Stimulated activated CD8-positive, alpha-beta memory T cell treated with anti-CD3 and anti-CD28 coated beads, Interleukin-2, amount 100 ng/mL, for 48 hours (primary cell): ENCODE measurements at regions not wholly inside any gene's neighbourhood (a gene's known extent, or its start where the extent isn't known, plus 50 kb on each side); places are given as distances from the start of the nearest gene placed in this dataset.
"Not testable (repeated sequence)": the region's sequence is repeated elsewhere in the genome, so short reads cannot be mapped to it uniquely, and the experiment has no call there.

ENCODE experiments used
- DNase-seq, 2 donors: peaks; one replicate each; pipeline ENCODE4 v3.0.0-alpha.2; 2020; ENCODE audit warnings: low read depth in 2 of 2

DNA sequence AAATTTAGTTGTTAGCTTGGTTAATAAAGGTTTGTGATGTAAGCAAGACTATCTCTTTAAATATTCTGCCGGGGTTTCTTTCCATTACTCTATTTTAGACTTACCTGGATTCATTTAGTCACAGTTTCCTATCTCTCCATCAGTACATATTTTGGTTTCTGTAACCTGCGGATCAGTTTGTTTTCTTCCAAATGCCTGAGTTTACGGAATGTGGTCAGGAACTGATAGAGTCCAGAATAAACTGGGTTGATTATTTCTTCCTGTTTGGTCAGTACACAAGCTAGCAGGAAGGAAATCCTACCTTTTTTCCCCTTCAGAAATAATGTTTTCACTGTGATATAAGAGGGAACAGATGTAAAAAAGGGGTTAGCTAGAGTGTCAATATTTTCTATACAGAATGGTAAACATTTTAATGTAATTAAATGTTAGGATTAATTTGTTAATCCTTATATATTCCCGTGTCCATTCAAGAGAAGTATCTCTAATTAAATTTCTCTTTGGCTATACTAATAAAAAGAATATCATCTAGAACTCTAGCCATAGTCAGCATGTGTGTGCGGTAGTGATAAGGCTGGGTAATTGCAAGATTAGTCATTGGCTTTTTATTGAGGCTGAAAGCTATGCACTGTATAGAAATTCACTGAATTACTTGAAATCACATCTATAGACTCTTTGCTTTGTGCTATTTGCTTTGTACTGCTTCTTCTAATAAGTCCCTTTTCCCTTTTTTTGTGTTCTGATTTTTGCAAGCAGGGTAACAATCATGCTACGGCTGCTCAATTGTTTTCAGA, 144.7 kb upstream of the ADGRL4 start:
- DNase-seq, result no peak

DNA sequence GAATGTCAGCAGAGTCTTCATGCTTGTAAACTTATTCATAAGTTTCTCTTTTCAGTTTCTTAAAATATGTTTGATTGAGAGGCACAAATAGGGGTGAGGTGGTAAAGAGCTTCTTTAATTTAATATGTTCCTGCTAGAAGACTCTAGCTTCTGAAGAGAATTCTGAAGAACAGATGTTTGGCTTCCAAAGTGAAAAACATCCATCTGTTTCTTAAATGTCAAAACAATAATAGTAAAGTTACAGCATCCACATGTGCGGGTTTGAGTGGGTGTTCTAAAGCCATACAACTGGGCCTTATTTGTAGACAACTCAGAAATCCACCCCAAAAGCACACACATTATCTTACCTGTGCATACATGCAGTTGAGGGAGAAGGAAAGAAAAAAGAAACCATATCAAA, 144.0 kb upstream of the ADGRL4 start:
- no peak for DNase-seq

DNA sequence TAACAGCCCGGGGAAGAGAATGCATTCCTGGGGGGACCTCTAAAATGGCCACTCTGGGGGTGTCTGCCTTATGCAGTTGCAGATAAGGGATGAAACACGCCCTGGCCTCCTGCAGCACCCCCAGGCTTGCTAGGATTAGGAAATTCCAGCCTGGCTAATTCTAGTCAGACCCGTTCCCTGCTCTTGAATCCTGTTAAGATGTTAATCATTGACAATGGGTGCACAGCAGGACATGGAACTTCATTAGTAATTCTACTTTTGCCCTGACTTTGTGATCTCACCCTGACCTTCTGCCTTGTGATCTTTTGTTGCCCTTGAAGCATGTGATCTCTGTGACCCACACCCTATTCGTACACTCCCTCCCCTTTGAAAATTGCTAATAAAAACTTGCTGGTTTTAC, 131.7 kb upstream of the ADGRL4 start:
- DNase-seq, result not testable (repeated sequence)

DNA sequence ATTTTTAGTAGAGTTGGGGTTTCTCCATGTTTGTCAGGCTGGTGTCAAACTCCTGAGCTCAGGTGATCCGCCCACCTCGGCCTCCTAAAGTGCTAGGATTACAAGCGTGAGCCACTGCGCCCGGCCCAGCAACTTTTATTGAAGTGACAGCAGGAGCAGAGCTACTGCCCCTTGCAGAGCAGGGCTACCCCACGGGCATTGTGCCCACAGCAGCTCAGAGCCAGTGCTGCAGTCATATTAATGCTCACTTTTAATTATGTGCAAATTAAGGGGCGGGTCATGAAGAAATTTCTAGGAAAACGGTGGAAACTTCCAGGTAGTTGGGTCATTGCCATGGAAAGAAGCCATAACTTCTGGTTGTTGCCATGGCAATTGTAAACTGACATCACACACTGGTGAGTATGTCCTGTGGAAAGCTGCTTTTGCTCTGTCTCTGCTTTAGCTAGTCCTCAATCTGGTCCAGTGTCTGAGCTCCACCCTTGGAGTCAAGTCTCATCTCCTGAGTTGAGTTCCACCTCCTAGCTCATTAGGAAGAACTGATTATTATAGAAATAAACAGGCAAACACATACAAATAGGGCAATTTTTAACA, 127.3 kb upstream of the ADGRL4 start:
- DNase-seq, result no peak

DNA sequence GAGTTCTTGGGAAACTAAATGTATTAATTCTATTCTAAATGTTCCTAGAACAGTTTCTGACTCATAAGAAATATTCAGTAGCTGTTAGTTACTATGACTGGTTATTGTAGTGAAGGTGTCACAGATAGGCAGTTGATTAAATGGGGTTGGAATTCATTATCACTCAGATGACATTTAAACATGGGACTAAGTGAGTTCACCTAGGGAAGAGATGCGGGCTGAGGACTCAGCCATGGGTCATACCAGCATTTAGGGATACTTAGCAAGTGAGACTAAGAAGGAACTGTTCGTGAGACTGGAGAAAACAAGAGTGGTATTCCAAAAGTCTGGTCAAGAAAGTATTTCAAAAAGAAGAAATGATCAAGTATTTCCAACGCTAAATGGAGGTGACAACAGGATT, 125.1 kb upstream of the ADGRL4 start:
- no peak for DNase-seq

DNA sequence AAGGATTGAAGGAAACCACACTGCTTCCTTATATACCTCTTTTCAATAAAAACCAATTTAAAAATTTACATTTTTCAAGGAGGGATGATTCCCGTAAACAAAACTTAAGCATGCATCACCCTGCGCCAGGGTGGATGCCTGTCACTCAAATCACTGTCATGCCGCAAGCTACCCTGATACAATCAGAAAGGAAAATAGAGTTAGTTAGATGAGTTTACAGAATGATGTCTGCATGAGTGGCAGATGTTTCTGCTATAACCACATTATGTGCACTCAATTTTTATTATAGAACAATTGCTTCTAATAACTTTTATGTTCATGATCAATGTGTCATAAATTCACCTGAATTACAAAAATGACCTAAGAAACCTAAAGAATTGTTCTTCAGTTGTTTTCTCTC, 123.4 kb upstream of the ADGRL4 start:
- no peak for DNase-seq

DNA sequence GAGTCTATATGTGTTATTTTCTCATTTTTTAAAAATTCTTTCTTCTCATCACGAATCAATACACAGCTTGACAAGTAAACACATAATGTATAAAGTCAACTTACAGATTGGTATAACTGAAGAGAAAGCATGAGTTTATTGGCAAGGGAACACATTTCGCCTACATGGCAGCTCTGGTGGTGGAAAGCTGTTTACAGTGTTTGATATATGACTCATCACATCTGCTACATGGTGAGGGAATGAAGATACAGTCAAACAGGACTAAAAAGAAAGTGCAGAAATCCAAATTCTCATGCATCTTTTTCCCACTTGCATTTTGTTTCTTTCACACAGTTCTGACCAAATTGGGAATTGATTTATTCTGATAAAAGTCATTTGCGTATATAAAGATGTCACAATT, 122.2 kb upstream of the ADGRL4 start:
- no peak for DNase-seq

DNA sequence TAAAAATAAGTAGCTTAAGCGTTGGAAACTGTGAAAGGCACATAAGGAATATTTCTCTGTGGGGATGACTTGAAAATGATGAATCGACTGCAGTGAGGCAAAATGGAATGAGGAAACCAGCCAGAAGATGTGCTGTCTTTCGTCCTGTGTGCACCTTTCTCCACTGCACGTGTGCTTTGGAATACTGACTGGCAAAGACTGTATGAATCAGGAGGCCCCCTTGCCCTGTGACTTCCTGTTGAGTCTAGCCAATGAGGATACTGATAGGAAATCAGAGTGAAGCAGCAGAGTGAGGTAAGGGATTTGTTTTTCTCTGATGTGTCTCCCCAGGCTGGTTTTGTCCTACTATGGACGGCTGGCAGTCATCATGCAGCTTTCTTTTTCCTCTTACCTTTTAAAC, 118.2 kb upstream of the ADGRL4 start:
- DNase-seq, result no peak

DNA sequence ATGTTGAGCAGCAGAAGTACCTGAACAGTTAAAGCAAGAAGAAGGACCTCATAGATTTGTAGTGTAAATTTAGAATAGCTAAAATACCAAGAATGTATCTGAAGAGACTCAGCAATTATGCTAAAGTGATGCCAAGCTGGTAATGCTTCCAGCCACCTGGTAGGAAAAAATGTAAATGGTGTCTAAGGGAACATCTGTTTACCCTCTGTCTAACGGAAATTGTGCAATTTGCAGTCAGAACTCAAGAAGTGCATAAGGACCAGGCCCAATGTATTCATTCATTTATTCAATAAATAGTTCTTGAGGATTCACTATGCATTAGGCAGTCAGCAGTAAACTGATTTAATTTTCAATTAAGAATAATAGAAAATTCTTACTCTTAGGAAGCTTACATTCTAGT, 116.0 kb upstream of the ADGRL4 start:
- DNase-seq, result no peak

DNA sequence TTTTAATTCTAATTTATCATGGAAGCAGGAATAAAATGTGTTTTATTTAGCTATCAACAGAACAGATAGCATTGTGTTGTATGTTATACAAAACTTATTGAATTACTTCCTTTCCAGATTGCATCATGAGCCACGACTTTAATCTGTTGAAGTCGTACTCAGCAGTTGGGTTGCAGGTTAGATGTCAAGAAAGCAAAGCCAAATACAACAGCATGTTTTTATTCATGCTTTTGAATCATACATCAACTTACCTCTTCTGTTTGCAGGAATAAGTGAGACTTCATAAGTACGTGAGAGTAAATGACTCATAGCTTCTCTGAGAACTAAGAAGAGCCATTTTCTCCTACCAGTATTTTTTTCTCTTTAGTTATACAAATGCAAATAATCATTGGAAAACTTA, 110.8 kb upstream of the ADGRL4 start:
- no peak for DNase-seq

DNA sequence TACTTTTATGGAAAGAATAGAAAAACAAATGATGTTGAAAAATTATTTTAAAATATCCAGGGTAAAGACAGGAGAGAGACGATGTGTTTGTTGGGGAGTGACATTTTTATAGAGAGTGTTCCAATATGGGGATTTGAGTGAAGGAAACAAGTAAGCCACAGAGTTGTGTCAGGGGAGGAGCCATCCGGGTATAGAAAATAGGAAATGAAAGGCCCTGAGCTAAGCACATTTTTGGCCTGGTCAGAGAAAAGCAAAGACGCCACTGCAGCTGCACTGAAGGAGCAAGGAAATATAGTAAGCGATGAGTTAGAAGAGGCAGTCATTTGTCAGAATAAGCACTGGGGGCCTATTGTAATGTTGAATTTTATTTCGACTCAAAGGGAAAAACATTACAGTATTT, 107.3 kb upstream of the ADGRL4 start:
- DNase-seq, result no peak

DNA sequence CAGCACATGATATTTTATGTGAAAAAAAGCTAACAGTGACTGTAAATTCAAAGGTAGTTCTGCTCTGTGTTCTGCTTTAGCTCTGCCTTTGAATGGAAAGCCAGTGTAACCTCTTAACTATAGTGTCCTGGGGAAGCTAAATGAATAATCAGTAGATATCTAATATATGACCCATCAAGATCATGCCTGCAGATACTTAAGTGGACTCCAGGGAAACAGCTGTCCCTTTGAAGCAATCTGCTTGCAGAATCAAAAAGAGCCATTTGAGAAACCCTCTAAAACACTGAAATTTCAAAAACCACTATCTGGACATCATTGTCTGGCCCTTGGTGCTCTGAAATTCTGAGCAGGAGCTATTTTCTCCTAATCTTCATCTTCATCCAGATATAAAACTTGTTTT, 104.2 kb upstream of the ADGRL4 start:
- no peak for DNase-seq

DNA sequence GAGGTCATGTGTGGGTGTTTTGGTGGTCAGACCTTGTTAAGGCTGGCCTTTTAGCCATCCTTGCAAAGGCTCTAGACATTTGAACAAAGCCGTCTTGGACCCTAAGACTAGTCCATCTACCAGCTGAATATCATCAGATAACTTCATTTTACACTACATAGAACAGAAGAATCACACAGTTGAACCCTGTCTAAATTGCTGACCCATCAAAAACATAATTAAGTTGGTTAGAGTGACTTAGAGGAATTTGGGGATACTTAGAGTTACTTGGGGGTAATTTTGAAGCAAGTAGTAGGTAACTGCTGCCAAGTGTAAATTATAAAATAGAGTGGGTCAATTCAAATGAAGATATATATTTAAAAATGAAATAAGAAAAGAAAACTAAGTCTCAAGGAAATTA, 102.9 kb upstream of the ADGRL4 start:
- DNase-seq, result no peak

DNA sequence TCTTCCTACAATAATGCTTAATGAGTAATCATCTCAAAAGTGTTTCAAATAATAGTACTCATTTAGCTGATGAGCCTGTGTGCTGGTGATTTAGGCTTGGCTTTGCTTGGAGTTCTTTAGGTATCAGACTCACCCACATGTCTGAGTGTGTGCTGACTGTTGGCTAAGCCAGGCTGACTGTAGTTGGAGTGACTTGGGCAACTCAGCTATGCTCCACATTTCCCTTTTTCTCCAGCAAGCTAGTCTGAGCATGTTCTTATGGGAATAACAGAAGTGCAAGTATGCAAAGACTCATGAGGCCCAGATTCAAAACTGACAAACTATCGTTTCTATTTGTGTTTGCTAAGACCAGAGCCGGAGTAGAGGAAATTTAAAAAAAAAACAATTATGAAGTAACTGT, 99.0 kb upstream of the ADGRL4 start:
- DNase-seq, result no peak

DNA sequence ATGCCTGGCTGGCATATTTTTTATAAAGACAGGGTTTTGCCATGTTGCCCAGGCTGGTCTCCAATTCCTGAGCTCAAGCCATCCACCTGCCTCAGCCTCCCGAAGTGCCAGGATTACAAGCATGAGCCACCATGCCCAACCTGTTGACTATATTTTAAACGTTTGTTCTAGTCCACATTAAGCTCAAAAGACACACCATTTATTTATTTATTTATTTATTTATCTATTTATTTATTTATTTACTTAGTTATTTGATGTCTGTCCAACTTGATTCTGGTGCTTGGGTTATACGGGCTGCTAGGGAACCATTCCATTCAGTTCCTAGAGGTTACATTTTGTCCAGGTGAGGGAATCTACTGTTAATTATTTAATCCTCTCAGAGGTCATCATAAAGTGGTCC, 98.1 kb upstream of the ADGRL4 start:
- no peak for DNase-seq

DNA sequence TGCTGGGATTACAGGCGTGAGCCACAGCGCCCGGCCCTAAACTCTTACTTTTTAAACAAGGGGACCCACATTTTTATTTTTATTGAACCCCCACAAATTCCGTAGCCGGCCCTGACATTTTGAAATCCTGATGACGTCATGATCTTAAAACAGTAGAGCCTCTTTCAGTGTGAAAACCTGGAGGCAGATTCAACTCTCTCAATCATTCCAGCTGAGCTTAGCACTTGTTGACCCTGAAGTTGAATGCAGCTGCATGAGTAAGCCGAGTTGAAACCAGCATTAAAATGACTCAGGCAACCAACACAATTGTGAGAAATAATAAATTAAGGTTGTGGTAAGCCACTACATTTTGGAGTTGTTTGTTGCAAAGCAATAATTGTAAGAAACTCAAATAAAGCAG, 93.9 kb upstream of the ADGRL4 start:
- DNase-seq, result no peak

DNA sequence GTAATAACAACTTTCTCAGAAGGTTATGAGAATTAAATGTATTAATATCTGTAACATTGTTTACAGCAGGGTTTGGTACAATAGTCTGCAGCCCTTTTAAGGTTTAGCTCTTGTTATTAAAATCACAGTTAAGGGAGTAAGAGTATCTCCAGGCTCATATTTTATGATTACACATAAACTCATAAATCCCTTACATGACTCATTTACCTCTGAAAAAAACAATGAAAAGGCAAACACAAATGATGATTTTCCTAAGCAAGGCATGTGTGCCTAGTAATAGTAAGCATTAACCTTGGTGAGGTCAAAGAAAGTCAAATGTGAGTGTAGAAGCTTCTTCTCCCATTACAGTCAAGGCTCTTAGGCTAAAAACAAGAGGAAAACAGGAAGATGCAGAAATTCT, 84.5 kb upstream of the ADGRL4 start:
- DNase-seq, result no peak

DNA sequence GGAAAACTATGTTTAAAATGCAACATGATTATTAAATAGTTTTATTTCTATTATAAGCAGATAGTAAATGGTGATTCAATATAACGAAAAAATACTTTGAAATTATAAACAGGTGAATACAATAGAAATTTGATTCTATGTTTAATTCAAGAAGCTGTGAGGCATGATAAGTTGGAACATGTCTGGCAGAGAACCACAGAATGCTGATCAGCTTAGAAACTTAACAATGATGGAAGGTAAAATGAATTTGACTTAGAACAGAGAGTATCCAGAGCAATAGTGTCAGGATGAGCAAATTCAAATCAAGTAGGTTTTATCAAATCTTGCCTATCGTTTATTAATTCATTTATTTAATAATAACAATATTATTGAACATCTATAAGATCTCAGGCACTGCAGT, 83.4 kb upstream of the ADGRL4 start:
- no peak for DNase-seq

DNA sequence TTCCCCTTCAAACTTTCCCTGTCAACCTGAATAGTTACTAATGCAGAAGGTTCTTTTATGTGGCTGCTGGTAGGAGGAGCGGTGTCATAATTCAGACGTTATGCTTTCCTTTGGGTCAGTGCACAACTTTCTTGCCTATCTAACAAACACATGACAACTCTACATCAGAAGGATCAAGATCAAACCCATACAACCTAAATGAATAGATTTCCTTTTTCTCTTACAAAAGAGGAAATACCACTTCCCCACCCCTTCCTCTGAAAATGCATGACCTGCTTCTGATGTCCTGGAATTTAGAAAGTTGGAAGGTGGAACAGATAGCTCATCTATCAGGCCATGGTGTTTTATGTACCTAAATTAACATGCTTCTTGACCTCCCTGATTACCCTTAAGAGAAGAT, 75.7 kb upstream of the ADGRL4 start:
- DNase-seq, result no peak

DNA sequence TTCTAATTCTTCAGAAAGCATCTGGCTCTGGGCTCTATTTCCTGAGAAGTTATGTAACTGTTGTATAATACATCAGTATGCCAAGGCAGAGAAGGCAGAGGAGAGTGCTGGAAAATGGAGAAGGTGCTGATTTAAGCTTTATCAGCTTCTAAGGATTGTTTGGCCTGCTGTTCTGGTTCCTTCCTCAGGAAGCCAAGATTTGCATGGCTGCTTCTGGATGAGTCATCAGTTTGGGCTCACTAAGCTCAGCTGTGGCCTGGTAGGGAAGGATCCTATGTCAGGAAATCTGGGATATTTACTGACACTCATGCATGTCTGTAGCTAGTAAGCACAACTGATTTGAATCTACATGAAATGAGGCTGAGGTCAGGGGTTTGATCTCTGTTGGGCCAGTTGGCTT, 73.2 kb upstream of the ADGRL4 start:
- DNase-seq, result no peak

DNA sequence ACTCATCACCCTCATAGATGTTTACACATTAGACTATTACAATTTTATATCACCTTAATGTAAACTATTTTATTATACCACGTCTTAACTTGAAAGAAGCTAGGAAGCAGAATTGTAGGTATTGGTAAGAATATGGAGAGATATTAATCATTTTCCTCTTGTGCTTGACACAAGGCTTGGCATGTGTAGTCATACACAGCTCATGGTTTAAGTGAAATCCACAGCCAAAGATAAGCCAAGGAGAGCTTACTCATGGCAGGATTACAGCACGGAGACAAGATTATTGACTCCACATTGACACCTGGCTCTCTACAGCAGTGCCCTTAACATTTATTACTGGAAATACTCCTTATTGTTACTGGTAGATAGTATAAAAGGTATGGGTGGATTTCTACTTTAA, 68.4 kb upstream of the ADGRL4 start:
- DNase-seq, result no peak

DNA sequence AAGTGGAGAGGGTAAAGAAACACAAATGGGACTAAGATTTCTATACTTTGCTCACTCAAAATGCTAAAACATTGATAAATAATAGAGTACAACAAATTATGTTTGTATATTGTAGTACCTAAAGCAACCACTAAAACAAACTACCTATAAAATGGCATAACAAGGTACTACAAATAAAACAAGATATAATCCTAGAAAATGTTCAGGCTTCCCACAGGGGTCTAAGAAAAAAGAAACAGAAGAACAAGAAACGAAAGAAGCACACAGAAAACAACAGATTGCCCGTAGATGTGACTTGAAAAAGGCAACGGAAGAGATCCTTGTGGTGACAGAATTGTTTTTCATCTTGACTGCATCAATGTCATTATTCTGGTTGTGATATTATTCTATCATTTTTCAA, 63.3 kb upstream of the ADGRL4 start:
- no peak for DNase-seq

DNA sequence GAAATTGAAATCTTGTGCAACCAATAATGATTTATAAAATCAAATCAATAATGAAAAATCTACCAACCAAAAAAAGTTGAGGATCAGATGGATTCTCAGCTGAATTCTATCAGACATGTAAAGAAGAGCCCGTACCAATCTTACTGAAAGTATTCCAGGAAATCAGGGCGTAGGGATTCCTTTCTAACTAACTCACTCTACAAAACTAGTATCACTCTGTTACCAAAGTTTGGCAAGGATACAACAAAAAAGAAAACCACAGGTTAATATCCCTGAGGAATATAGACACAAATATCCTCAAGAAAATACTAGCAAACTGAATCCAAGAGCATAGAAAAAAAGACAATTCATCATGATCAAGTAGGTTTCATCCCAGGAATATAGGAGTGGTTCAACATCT, 52.8 kb upstream of the ADGRL4 start:
- no peak for DNase-seq
